HepG2 (cell line): ENCODE measurements at regions not wholly inside any gene's neighbourhood (a gene's known extent, or its start where the extent isn't known, plus 50 kb on each side); places are given as distances from the start of the nearest gene placed in this dataset.

Experiments used
- ATAC-seq: fragments of 200-7000 bp; cut with Tn5 transposase; 3 replicates; pipeline ENCODE4 v1.9.1; 2020; ENCODE audit warnings: mild to moderate bottlenecking, moderate library complexity
- BruUV-seq: library from RNA; stranded (reverse); fragments of 400-500 nt; replicated peaks from 2 replicates; lab custom pipeline; 2021; lab: Mats Ljungman, UMichigan
- CTCF ChIA-PET: fragments of 300-600 bp; formaldehyde crosslinking; extraction: SDS; loops from one replicate; lab custom pipeline; 2021; ENCODE audit warnings: low total read pairs, inconsistent platforms, low intra/inter-chr PET ratio; lab: Yijun Ruan, JAX
- POLR2A ChIA-PET: fragments of 350-600 bp; sonication (Branson Sonifier 250); formaldehyde crosslinking; loops from one replicate; lab custom pipeline; 2020; ENCODE audit warnings: antibody characterized with exemption, inconsistent platforms; lab: Yijun Ruan, JAX
- DNase-seq: peaks from one replicate; pipeline ENCODE4 v3.0.0-alpha.2; 2015; ENCODE audit warnings: low spot score
- FAIRE-seq: peaks from 3 replicates; lab custom pipeline; 2011; peaks lifted over from hg19 to GRCh38; lab: Jason Lieb, UNC
- H2AFZ ChIP-seq: one replicate; pipeline ENCODE4 v1.6.1; 2011; ENCODE audit warnings: low read length, inconsistent platforms
- H3K27ac ChIP-seq: fragments of 300-600 bp; 3 replicates; pipeline ENCODE4 v1.8.0; 2011; ENCODE audit warnings: mixed run types, mild to moderate bottlenecking, mixed read lengths, low read length, inconsistent platforms; ENCODE audit not compliant: insufficient read depth; ENCODE audit errors: extremely low read length
- H3K27me3 ChIP-seq, 2 experiments: fragments of 200-600 bp in 1 of 2; 2 replicates in 1 of 2; 3 replicates in 1 of 2; pipeline versions ENCODE4 v1.6.0 to v1.8.0; 2011; ENCODE audit warnings: low read length in 2 of 2, mild to moderate bottlenecking in 2 of 2, moderate library complexity in 2 of 2, inconsistent platforms in 1 of 2; ENCODE audit not compliant: insufficient read depth in 2 of 2, control insufficient read depth in 1 of 2
- H3K36me3 ChIP-seq, 2 experiments: fragments of 200-600 bp in 1 of 2; replicated peaks in 1 of 2; 2 replicates in 1 of 2; 3 replicates in 1 of 2; pipeline versions ENCODE4 v1.5.1 to v1.8.0; 2011; ENCODE audit warnings: low read length in 2 of 2, inconsistent platforms in 1 of 2; ENCODE audit not compliant: insufficient read depth in 2 of 2, control insufficient read depth in 1 of 2
- H3K4me1 ChIP-seq: 2 replicates; pipeline ENCODE4 v1.5.1; 2012; ENCODE audit warnings: low read length, inconsistent platforms; ENCODE audit not compliant: insufficient read depth
- H3K4me2 ChIP-seq: 2 replicates; pipeline ENCODE4 v1.6.0; 2011; ENCODE audit warnings: low read depth, low read length, inconsistent platforms
- H3K4me3 ChIP-seq, 3 experiments: fragments of 200-600 bp in 1 of 3; sonication (generic), shearing (Covaris generic) in 1 of 3; replicated peaks in 1 of 3; 2 replicates each; pipeline ENCODE4 v1.5.1; 2011 to 2016; ENCODE audit warnings: low read length in 3 of 3, inconsistent platforms in 2 of 3, low read depth in 2 of 3, mild to moderate bottlenecking in 2 of 3, control low read depth in 1 of 3, mixed read lengths in 1 of 3; ENCODE audit not compliant: insufficient read depth in 1 of 3
- H3K79me2 ChIP-seq: one replicate; pipeline ENCODE4 v1.6.1; 2011; ENCODE audit warnings: low read length, inconsistent platforms; ENCODE audit not compliant: insufficient read depth
- H3K9ac ChIP-seq: 2 replicates; pipeline ENCODE4 v1.6.0; 2011; ENCODE audit warnings: mild to moderate bottlenecking, low read depth, low read length, inconsistent platforms; ENCODE audit not compliant: insufficient read depth
- H3K9me3 ChIP-seq: 2 replicates; pipeline ENCODE4 v1.5.1; 2012; ENCODE audit warnings: mild to moderate bottlenecking, low read length
- H4K20me1 ChIP-seq: 2 replicates; pipeline ENCODE4 v1.6.0; 2011; ENCODE audit warnings: inconsistent platforms, mild to moderate bottlenecking, low read length, moderate library complexity; ENCODE audit not compliant: insufficient read depth
- ELF3 ChIP-seq: IDR thresholded peaks from 2 replicates; pipeline ENCODE4 v1.6.1; 2016; ENCODE audit warnings: missing genetic modification reagents, missing compliant biosample characterization
- FOXP4 ChIP-seq: sonication (generic); formaldehyde crosslinking; IDR thresholded peaks from 2 replicates; pipeline ENCODE4 v1.4.0; 2020; ENCODE audit warnings: missing genetic modification reagents
- HIVEP1 ChIP-seq: sonication (generic); formaldehyde crosslinking; IDR thresholded peaks from 2 replicates; pipeline ENCODE4 v1.4.0; 2020; ENCODE audit warnings: mild to moderate bottlenecking, missing genetic modification reagents
- HMG20B ChIP-seq: conservative IDR thresholded peaks from 2 replicates; pipeline ENCODE4 v1.6.1; 2016; ENCODE audit warnings: missing genetic modification reagents, missing compliant biosample characterization
- KLF16 ChIP-seq, 2 experiments: sonication (generic) in 1 of 2; formaldehyde crosslinking in 1 of 2; IDR thresholded peaks; 2 replicates each; pipeline versions ENCODE4 v1.6.1 to v1.8.0; 2016 to 2023; ENCODE audit warnings: missing genetic modification reagents in 2 of 2, missing compliant biosample characterization in 1 of 2
- MAF1 ChIP-seq: sonication (generic); formaldehyde crosslinking; IDR thresholded peaks from 2 replicates; pipeline ENCODE4 v1.5.0; 2020; ENCODE audit warnings: missing genetic modification reagents, borderline replicate concordance
- NCOA5 ChIP-seq: sonication (generic); formaldehyde crosslinking; IDR thresholded peaks from 2 replicates; pipeline ENCODE4 v1.4.0; 2020; ENCODE audit warnings: missing genetic modification reagents
- NFE2L2 ChIP-seq: fragments of 150-350 bp; IDR thresholded peaks from 2 replicates; pipeline ENCODE4 v1.6.1; 2014; ENCODE audit warnings: low read length
- REL ChIP-seq: sonication (generic); formaldehyde crosslinking; conservative IDR thresholded peaks from 2 replicates; pipeline ENCODE4 v1.8.0; 2022; ENCODE audit warnings: mild to moderate bottlenecking, missing genetic modification reagents, moderate library complexity
- SAP130 ChIP-seq: IDR thresholded peaks from 2 replicates; pipeline ENCODE4 v1.6.1; 2016; ENCODE audit warnings: low read depth
- TCF7L2 ChIP-seq: IDR thresholded peaks from 2 replicates; pipeline ENCODE4 v1.6.1; 2011; ENCODE audit warnings: mild to moderate bottlenecking, low read depth, low read length, moderate library complexity
- ZBTB43 ChIP-seq: sonication (generic); formaldehyde crosslinking; conservative IDR thresholded peaks from 2 replicates; pipeline ENCODE4 v1.4.0; 2020; ENCODE audit warnings: missing genetic modification reagents
- ZIK1 ChIP-seq: sonication (generic); formaldehyde crosslinking; IDR thresholded peaks from 2 replicates; pipeline ENCODE4 v1.5.0; 2020; ENCODE audit warnings: mild to moderate bottlenecking, low read depth, missing genetic modification reagents, borderline replicate concordance
- ZNF768 ChIP-seq: sonication (generic); formaldehyde crosslinking; IDR thresholded peaks from 2 replicates; pipeline ENCODE4 v1.4.0; 2020; ENCODE audit warnings: missing genetic modification reagents
- WGBS: methylation state at CpG from one replicate; pipeline ENCODE4 v1.1.6; 2017; ENCODE audit warnings: low lambda C conversion rate; 5-methylcytosine and 5-hydroxymethylcytosine counted together
- in situ Hi-C: cut with HindIII; loops from 2 replicates; pipeline ENCODE4 v1.10.0; 2017; ENCODE audit warnings: low pct_unique_long_range_greater_than_20kb; ENCODE audit not compliant: extremely low pct_ligation_motif_present
- intact Hi-C: fragments of 100-400 bp; cut with micrococcal nuclease; formaldehyde crosslinking; loops from one replicate; pipeline ENCODE4 v1.10.0; 2022; ENCODE audit not compliant: unreplicated experiment

- POLR2A ChIA-PET, result no interaction called here
- Histone ChIP-seq H3K79me2 (no peaks in the 10 kb centered on the region), H3K4me2 (no peak overlapping the region), H3K9ac (no peak overlapping the region), H4K20me1 (no peaks in the 10 kb centered on the region), H3K9me3 (no peaks in the 10 kb centered on the region), H3K27me3 (no peaks in the 10 kb centered on the region), H2AFZ (no peak overlapping the region), H3K4me1 (no peaks in the 10 kb centered on the region), H3K36me3 (no peaks in the 10 kb centered on the region), H3K4me3 (no peak overlapping the region), H3K27ac (no peak overlapping the region)
- in situ Hi-C loops, result no loop called here
- intact Hi-C loops, result no loop called here
- CTCF ChIA-PET, result no interaction called here
- DNase-seq, result no peak
- no TSS peak for BruUV-seq
- FAIRE-seq, result no peak
- 47% methylated on average over 2 of the region's 2 CpGs for WGBS
- no peak for TF ChIP-seq ZNF768 (CRISPR knock-in tag)
- TF ChIP-seq KLF16 (CRISPR knock-in tag; IDR thresholded peaks at IDR 0.05), result no peak
- TF ChIP-seq NFE2L2, result no peak
- TF ChIP-seq SAP130 (CRISPR knock-in tag), result no peak
- no peak for TF ChIP-seq MAF1 (CRISPR knock-in tag)
- no peak for TF ChIP-seq FOXP4 (CRISPR knock-in tag)
- no peak for TF ChIP-seq HMG20B (CRISPR knock-in tag)
- TF ChIP-seq HIVEP1 (CRISPR knock-in tag), result no peak
- ATAC-seq, result no peak
Observed at GRCh38 chr3:73214846-73215245, 153.4 kb downstream of the EBLN2 start.

GRCh38 chr3:73215281-73215680 lies 153.8 kb downstream of the EBLN2 start:
- H3K9ac ChIP-seq, result no peak overlapping the region
- 6% methylated on average over 1 of the region's 1 CpG for WGBS
- no peak for DNase-seq
- TF ChIP-seq TCF7L2 (no peak), ZBTB43 (CRISPR knock-in tag) (no peak), ELF3 (CRISPR knock-in tag) (no peak), ZIK1 (CRISPR knock-in tag) (no peak), REL (CRISPR knock-in tag) (no peak), NCOA5 (no peak)
- TF ChIP-seq, all 625 proteins: peak for 0
- POLR2A ChIA-PET, result no interaction called here
- Histone ChIP-seq H3K4me2 (no peak overlapping the region), H3K4me1 (no peaks in the 10 kb centered on the region), H3K4me3 (no peak overlapping the region), H2AFZ (no peak overlapping the region), H3K79me2 (no peaks in the 10 kb centered on the region), H4K20me1 (no peaks in the 10 kb centered on the region), H3K36me3 (no peaks in the 10 kb centered on the region), H3K27me3 (no peaks in the 10 kb centered on the region), H3K9me3 (no peaks in the 10 kb centered on the region), H3K27ac (no peak overlapping the region)
- no peak for FAIRE-seq
- intact Hi-C loops (no loop called here), in situ Hi-C loops (no loop called here)
- CTCF ChIA-PET, result no interaction called here
- no peak for ATAC-seq
- BruUV-seq, result no TSS peak
